Posterior vena cava (tissue), 2 donors: ENCODE measurements at regions not wholly inside any gene's neighbourhood (a gene's known extent, or its start where the extent isn't known, plus 50 kb on each side); places are given as distances from the start of the nearest gene placed in this dataset.

Experiments used
- DNase-seq: peaks from one replicate; pipeline ENCODE4 v3.0.0-alpha.2; 2020; ENCODE audit warnings: low spot score
- intact Hi-C, 2 donors: fragments of 100-400 bp; cut with DNase I; formaldehyde crosslinking; loops; one replicate each; pipeline versions ENCODE4 v1.14.1 to v1.14.2; 2022 to 2023
- donor health status: DM: yes; HTN: yes; CAD: no.
- donor health status: DM: yes; HTN: yes; CAD: no.

DNA sequence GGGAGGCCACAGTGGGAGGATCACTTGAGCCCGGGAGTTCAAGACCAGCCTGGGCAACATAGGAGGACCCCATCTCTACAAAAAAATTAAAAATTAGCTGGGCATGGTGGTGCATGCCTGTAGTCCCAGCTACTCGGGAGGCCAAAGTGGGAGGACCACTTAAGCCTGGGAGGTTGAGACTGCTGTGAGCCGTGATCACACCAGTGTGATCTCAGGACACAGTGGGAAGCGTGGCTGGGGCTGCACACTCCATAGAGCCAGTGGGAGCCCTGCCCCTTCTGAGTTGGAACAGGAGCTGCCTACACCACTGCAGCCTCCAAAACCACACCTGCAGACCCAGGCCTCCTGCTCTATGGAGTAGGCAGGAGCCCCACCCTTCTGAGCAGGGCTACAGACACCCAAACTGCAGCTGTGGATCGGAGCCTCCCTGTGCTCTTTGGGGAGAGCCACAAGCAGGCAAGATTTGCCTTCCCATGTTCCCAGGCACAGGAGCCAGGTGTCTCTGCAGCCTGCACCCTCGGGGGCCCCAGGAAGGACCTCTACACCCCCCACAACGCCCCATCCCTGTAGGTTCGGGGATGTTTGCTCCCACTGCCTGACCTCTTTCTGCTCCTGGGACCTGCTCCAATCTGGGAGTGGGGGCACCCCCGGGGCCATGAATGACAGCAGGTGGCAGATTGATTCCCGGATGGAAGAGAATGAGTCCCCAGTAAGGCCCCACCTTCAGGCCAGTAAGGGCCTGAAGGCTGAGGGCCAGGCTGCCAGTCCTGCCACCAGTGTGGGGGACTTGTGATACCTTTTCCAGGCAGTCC lies 245.4 kb downstream of the BUD13 start:
- intact Hi-C loops = no loop called here
- DNase-seq = peak; percentile 67

DNA sequence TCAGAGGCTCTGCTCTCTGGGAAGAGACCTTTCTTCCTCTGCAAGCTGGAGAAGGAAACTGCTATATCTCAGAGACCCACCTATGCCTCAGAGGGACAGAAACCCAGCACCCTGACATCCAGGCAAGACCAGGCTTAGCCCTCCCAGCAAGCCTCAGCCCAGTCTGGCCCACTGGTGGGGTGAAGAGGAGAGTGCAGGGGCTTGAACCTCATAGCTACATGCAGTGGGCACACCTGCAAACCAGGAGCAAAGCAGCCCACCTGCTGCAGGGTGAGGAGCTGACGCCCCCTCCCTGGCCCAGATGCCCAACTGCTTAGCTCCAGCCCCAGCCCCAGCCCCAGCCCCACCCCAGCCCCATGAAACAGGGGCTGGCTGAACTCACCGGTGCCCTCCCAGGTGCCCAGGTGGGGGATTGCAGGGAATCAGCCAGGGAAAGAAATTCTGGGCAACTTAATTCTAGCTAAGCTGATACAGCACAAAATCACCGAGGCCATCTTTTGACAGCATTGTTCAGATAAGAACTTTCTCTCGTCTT lies 246.8 kb downstream of the BUD13 start:
- DNase-seq = peak; percentile 40
- intact Hi-C loops = no loop called here

DNA sequence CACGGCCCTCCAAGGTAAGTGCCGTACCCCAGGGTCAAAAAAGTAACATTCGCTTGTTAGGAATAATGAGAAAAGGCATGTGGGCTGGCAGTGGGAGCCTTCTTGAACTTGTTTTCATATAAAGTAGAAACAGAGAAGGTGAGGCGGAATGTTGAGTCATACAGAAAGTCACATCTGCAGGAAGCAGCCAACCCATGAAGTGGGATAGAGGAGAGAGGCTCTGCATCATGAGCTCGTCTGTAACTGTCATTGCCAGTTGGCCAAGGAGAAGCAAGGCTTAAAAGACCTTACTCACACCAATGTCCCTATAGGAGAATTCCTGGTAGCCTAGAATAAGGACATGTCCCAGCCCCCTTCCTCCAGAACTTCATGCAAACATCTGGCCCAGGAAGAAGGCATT lies 253.3 kb downstream of the BUD13 start:
- DNase-seq = no peak
- intact Hi-C loops = no loop called here

DNA sequence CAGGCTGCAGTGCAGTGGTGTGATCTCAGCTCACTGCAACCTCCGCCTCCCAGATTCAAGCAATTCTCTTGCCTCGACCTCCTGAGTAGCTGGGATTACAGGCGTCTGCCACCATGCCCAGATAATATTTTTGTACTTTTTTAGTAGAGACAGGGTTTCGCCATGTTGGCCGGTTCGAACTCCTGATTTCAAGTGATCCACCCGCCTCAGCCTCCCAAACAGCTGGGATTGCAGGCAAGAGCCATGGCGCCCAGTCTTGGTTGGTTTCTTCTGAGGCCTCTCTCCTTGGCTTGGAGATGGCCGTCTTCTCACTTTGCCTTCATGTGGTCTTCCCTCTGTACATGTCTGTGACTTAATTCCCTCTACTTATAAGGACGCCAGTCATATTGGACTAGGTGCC lies 254.6 kb downstream of the BUD13 start:
- intact Hi-C loops = no loop called here
- no peak for DNase-seq

DNA sequence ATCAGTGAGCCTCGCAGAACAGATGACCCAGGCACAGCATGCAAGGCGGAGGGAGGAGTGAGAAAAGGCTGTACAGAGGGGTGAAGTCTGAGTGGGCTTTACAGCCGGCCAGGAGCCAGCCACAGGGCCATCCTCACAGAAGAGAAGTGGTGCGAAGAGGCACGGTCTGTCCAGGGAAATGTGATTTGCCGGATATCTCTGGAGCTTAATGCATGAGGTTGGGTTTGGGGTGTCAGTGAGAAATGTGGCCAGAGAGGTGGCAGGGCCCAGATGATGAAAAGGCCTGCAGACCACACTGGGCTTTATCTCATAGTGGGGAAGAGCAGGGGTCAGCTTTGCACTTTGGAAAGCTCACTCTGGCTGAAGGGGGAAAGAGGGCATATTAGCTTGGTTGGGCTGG lies 255.2 kb downstream of the BUD13 start:
- no peak for DNase-seq
- intact Hi-C loops = no loop called here

DNA sequence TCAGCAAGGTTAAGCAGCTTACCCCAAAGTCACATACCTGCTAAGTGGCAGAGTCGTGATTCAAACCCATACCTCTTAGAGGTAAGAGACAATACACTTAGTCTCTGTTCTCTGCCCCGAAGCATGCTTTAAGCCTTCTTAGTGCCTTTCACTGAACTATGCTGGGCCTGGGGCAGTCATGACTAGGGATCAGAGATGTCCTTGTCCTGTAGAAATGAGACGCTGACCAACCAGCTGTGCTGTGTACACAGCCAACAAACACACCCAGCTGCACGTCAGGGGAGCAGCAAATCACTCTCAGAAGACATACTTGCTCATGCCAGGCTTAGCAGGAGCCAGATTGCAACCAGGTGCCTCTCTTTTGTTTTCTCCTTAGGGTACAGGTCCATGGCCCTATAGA lies 255.7 kb downstream of the BUD13 start:
- no peak for DNase-seq
- intact Hi-C loops = no loop called here

DNA sequence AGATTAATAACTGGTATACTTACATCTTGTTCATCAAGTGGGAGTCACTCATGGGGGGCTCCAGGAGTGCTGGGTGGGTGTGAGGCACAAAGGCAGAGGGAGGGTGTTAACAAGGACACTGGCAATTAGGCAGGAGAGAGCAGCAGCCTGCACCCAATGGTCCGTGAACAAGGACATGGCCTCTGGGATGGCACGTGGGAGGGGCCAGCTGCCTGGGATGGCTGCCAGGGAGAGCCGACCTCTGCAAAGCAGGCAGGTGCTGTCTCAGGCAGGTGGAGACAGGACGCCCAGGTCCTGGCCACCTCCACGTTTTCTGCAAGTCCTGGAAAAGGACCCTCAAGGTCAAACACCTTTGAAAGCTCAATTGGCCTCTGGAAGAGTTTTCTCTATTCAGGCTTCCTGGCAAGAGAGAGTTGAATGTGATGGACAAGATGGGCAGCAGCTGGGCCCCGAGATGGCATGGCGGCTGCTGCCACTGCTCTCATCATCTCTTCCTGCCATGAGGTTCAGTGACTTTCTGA lies 257.1 kb downstream of the BUD13 start:
- intact Hi-C loops = no loop called here
- no peak for DNase-seq

DNA sequence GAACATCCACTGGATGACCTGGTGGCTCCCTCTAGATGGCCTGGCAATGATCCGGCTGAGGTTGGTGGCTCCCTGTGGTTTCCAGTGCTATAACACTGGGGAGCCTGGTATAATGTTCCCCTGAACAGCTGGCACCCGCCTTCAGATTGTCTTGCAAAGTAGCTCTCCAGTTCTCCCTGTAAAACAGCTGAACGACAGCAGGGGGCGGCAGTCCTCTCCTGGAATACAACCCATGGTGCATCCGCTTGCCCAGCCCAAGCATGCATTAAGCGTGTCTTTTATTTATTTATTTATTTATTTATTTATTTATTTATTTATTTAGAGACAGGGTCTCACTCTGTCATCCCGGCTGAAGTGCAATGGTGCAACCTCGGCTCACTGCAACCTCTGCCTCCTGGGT lies 258.9 kb downstream of the BUD13 start:
- intact Hi-C loops = no loop called here
- DNase-seq = no peak

DNA sequence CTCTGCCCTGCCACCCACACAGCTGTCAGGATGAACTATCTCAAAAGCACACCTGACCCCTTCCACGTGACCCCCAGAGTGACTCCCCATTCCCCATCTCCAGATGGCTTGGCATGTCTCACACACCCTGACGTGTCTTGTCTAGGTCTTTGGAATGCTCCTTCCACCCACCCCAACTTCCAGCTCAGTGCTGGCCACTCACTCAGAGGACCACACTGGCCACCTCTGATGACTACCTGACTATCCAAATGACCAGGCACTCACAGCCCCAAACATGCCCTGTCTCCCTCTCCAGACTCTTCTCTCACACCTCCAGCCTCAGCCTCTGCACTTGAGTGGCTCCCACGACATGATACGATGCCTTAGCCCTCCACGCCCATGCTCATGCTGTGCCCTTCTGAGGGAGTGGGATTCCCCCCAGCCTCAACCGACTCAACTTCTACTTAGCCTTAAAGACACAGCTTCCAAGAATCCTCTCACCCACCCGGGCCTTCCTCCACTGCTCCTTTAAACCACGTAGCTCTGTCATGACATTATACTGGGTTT lies 259.4 kb downstream of the BUD13 start:
- intact Hi-C loops = no loop called here
- no peak for DNase-seq

DNA sequence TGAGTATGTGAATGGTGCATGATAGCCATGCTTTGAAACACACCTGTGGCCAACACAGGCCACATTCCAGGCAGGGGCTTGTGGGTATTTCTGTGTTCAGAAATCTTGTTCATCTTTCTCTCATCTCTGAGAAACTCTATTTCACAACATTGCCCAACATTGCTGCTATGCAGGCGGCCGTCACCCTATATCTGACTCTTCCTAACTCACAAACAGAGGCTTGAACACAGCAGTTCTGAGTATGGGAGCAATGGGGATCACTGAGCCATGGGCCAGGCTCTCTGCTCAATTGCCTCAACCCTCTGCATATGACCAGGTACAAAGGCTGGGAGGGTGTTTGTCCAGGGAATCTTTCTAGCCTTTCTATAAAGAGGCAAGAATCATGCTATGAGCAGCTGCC lies 259.9 kb downstream of the BUD13 start:
- DNase-seq = no peak
- intact Hi-C loops = no loop called here

DNA sequence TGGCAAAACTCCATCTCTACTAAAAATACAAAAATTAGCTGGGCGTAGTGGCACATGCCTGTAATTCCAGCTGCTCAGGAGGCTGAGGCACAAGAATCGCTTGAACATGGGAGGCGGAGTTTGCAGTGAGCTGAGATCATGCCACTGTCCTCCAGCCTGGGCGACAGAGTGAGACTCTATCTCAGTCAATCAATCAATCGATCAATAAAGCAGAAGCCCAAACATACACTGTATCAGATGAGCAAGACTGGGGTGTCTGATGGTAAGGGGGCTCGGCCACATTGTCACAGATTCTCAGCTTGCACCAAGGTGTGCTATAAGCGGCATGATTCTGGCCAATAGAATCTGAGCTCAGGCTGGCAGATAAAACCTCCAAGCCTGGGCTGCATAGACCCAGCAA lies 261.1 kb downstream of the BUD13 start:
- intact Hi-C loops = no loop called here
- no peak for DNase-seq

DNA sequence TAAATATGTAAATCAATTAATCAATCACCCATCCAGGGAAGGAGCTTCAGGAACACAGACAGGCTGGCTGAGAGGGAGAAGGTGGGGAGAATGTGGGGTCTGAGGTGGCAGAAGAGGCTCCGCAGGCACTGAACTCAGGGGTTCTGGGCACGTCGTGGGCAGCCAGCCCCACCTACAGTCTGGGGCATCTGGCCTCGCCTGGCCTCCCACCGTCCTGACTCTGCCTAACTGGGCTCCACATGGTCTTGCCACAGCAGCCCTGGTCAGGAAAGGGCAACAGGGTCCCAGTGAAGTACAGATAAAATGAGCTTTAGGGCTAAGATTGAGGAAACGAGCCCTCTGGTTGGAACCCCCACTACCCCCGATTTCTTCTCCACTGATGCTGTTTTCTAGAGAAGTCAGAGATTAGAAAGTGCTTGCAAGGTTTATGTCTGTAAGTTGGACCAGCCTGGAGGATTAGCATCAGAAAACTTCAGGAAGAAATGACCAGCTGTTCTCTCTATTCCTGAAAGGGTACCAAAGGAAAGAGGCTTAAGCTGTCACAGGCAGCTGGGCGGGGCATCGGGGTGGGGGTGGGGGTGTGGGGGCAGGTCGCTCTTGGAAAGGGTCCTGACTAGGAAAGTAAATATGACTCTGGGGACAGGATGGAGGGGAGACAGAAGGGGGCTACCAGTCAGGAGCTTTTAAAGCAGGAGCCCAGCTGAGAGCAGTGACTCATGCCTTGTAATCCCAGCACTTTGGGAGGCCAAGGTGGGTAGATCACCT lies 261.7 kb downstream of the BUD13 start:
- intact Hi-C loops = no loop called here
- no peak for DNase-seq

DNA sequence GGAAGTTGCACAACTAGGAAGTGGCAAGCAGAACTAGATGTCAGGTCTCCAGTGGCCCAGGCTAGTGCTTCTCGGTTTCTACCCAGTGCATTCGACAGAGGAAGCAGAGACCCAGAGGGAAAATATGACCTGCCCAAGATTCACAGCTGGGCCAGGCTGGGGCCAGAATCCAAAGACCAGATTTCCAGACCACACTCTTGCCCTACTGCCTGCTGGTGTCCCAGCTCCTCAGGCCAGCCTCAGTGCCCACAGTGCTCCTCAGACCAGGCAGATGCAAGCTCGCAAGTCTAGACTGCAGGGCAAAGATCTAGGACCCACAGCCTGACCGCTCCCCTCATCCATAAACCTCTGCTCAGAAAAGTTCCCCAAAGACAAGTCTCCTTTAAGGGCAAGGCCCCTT lies 262.6 kb downstream of the BUD13 start:
- DNase-seq = no peak
- intact Hi-C loops = no loop called here

DNA sequence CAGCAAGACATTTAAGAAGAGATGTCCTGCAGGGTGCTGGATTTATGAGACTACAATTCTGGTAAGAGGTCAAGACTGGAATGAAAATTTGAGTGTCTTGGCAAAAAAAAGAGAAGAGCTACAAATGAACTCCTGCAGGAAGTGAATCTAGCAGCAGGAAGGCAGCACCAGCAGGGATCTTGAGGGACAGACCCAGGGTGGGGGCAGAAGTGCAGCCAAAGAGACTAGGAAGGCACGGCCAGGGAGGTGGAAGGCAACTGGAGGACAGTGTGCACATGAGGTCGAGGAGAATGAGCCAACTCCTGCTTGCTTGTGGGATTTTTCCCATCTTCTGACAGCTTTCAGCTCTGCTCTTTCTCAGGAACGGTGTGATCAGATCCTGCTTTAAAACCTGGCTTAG lies 263.2 kb downstream of the BUD13 start:
- intact Hi-C loops = no loop called here
- no peak for DNase-seq

DNA sequence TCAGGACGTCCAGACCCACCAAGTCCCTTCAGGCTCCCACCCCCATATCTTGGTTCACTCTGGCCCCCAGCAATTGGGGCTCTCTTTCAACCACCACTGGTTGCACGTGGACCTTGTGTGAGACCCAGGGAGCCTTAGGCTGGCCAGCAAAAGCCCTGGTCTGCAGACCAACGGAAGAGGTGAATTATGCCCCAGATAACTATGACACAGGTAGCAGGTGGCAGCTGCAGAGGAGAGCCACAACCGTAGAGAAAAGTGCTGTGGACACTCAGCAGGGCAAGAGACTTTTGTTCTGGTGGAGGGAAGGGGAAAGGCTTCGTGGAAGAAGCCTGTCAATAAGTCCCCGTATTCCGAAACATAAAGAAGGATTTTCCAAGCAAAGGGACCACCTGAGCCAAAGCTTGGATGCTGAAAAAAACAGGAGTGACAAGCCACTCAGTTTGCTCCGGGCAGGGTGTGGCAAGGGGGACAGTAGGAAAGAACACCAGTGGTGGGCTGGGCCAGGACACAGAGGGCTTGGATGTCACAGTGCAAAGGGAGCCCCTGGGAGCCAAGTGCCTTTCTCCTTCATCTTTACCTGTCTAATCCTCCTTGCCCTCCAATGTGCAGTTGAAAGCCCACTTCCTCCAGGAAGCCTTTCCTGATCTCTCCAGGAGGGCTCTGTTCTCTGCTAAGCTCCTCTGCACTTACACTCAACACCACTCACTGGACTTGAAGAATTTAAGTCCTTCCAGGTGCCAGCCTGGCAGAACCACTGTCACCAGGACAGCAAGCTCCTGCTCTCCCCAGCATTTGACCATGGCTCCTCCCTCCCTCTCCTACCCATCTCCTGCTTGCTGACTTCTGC lies 264.7 kb downstream of the BUD13 start:
- DNase-seq = no peak
- intact Hi-C loops = no loop called here

DNA sequence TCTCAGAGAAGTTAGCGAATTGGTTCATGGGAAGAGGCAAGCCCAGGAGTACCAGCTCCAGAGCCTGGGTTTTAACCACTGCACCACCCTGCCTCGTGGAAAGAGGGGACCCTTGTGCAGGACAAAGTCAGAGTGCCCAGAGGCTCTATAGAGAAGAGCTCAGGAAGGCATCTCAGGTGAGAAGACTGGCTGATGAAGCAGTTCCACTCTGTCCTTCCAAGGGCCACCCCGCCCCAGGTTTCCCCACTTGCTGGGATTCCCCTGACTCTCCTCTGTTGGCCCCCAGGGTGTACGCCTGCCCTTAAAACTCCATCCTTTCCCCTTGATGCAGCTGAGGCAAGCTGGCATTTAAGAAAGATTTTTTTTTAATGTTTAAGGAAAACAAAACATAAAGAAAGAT lies 265.8 kb downstream of the BUD13 start:
- DNase-seq = no peak
- intact Hi-C loops = no loop called here

DNA sequence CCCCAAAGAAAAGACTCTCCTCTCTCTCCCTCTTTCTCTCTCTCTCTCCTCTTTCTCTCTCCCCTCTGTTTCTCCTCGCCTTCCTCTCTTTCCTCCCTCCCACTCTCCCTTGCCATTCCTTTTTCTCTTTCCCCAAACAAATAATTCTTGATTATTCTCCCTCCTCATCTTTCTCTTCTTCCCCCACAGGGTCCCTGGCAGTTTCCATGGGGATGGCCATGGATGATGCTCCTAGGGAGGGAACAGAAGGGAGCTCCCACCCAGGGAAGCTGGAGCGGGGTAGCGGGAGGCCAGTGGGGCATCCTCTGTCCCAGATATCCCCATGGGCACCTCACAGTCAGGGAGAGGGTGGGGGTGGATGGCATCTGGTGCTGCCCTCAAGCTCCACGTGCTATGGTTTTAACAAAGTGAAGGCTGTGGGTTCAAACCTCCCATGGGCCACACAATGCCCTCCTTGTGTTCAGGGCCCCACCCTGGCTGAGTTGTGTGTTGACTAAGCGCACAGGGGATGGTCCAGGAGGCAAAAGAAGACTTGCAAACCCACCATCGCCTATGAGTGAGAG lies 266.4 kb downstream of the BUD13 start:
- no peak for DNase-seq
- intact Hi-C loops = no loop called here

DNA sequence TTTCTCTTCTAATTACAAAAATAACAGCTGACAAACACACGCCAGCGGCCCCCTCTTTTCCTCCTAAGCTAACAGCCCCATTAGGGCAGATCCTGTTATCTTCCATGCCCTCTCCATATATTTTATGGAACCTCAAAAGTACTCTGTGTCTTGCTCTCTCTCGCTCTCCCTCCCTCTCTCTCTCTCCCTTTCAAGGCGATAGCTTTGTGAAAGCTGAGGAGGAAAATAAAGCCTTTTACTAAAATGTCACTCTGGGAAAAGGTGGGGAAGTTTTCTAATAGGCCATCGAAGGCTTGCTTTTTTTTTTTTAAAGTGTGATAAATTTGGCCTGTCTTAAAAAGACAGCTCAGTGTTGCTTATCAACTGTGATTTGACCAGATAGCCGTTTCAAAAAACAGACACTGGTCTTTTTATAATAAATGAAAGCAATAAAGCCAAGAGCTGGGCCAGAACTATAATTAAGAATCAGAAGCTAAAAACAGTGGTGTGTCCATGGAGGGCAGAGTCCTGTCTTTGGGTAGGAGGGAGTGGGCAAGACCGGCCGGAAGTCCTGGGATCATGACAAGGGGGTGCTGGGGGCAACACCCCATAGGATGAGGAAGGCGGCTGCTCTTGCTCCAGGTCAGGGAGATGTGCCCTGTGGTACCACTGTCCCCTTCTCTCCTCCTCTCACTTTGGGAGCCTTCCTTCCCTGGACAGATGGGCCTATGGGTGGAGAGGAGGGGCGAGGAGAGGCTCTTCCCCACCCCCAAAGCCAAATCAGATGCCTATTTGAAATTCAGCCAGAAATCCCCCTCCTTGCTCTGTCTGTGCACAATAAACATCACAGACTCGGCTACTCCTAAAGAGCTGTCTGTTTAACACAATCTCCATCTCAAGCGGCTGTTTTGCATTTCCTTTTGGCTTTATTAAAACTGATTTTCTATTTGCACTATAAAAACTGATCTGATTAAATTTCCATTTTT lies 267.2 kb downstream of the BUD13 start:
- DNase-seq = no peak
- intact Hi-C loops = no loop called here
